NCI-H446 (cell line): ENCODE measurements at regions not wholly inside any gene's neighbourhood (a gene's known extent, or its start where the extent isn't known, plus 50 kb on each side); places are given as distances from the start of the nearest gene placed in this dataset.
"Not testable (repeated sequence)": the region's sequence is repeated elsewhere in the genome, so short reads cannot be mapped to it uniquely, and the experiment has no call there.

Experiments used
- DNase-seq, 2 experiments: peaks; one replicate each; lab custom pipeline; 2025; lab: John Stamatoyannopoulos, UW

- DNase-seq: no peak
These were observed 348.3 kb upstream of the SFSWAP start for GRCh38 chr12:131362291-131363211.

DNA sequence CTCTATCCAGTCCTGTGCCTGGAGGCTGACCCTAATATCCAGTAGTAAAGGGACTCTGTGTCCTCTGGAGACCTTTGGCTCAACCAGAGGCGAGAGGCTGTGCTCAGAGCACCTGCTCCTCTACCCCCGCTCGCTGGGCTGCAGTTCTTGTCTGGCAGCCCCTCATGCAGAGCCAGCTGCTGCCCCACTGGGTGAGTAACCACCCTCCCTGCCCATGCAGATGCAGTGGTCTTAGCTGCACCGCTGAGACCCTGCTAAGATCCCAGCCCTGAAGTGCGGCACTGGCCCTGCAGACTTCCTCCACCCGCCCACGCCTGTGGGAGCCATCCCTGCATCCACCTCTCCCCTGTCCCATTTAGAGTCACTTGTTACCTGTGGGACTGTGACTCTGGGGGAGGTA, 347.5 kb upstream of the SFSWAP start:
- no peak for DNase-seq

GRCh38 chr12:131363841-131364495, 346.9 kb upstream of the SFSWAP start:
- DNase-seq: no peak

- DNase-seq: no peak
These were observed 345.7 kb upstream of the SFSWAP start for GRCh38 chr12:131364903-131365820.

DNA sequence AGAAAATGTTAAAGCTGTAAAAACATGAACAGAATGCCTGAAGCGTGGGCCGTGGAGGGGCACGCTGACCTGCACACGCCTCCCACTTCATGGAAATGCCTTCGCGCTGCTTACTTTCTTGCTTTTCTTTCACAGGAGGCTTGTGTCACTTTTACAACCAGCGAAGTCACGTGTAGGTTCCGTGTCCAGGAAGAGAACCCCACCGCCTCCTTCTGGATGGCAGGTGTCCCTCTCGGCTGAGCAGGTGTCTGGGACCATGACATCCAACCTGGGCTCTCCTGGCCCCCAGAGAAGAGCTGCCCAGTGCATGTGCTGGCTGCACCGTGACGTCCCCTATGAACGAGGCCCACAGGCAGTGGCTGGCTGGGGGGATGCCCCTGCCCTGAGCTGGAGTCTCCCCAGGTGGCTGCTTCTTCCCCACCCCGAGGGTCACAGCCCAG, 345.0 kb upstream of the SFSWAP start:
- DNase-seq: no peak

- DNase-seq: no peak
These were observed 344.5 kb upstream of the SFSWAP start for GRCh38 chr12:131366261-131366871.

GRCh38 chr12:131367067-131367982, 343.6 kb upstream of the SFSWAP start:
- not testable (repeated sequence) for DNase-seq

- DNase-seq: no peak
These were observed 342.8 kb upstream of the SFSWAP start for GRCh38 chr12:131367983-131368667.

DNA sequence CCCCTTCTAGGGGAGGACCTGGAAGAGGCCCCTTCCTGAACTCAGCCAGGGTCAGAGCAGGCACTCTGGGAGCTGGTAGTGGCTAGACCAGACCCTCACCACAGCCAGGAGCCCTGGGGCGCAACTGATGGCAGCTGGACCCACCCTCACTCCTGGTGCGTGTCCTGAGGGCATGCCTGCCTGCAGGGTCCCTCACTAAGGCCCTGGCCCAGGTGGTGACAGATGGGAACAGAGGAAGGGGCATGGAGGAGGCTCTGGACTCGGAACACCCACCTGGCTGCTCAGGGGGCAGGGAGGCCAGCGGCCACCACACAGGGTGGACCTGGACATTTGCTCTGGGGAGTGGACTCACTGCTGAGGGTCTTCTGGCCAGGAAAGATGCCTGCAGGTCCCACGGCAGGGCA, 342.2 kb upstream of the SFSWAP start:
- no peak for DNase-seq

DNA sequence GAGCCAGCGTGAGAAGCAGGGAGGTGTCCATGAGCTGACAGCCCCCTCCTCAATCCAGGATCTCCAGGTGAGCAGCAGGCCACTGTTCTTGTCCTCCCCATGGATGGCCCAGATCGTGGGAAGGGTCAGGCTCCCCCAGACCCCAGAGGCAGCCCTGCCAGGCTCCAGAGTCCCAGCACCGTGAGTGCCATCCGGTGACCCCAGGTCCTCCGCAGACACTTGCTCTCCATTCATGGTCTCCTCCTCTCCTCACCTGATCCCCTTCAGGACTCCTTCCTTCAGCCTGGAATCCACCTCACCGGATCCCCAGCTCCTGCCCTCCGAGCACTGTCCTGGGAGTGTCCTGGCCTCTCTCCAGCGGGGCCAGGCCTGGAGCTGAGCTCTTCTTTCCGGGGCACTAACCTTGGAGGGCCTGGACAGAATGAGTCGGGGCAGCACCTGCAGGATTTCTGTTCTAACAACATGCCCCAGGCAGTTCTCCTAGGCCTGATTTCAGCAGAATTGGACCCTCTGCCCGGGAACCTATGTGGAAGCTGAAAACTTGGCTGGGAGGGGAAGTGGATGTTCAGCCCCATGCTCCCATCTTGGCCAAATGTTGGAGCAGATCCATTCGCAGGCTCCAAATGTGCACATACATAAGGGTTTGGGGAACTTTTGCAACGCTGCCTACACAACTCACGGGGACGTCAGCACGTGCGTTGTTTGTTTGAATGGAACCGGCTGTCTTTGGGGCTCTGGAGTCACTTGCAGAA, 341.6 kb upstream of the SFSWAP start:
- DNase-seq: no peak

- DNase-seq: no peak
These were observed 340.6 kb upstream of the SFSWAP start for GRCh38 chr12:131370321-131370720.

DNA sequence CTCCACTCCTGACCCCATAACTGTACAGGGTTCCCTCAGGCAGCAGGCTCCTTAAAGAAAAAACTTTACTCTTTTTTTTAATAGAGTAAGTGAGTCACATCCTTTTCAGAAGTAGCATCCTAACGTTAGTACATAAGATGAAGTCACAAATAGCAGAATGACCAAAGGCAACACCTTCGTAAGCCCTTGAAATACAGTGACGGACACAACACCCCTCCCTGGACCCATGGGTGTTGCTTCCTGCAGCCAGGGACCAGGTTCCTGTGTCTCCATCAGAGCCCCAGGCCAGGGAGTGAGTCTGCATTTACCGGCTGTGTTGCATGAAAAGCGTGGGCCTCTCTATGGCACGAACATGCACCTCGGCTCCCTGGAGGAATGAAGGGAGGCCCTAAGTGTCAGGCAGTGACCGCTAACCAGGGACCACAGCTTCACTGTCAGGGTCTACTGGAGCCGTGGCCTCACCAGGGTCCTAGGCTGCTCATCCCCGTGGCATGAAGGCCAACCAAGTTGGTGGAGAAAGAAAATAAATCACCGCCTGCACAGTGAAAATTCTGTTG, 340.0 kb upstream of the SFSWAP start:
- DNase-seq: no peak

- DNase-seq: no peak
These were observed 339.3 kb upstream of the SFSWAP start for GRCh38 chr12:131371401-131372170.

DNA sequence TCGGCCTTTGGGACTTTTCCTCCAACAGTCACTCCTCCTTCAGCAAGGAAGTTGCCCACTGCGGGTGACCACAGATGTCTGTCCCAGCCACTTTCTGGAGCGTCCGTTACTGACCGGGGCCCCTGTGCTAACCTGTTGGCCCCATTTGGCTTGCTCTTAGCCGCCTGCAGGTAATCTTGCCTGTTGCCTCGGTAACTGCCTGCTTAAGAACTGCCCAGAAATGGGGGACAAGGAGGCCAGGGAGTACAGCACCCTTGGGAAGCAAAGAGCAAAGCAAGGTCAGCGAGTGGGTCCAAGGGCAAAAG, 338.8 kb upstream of the SFSWAP start:
- DNase-seq: no peak

GRCh38 chr12:131372706-131373195, 338.1 kb upstream of the SFSWAP start:
- DNase-seq: no peak

DNA sequence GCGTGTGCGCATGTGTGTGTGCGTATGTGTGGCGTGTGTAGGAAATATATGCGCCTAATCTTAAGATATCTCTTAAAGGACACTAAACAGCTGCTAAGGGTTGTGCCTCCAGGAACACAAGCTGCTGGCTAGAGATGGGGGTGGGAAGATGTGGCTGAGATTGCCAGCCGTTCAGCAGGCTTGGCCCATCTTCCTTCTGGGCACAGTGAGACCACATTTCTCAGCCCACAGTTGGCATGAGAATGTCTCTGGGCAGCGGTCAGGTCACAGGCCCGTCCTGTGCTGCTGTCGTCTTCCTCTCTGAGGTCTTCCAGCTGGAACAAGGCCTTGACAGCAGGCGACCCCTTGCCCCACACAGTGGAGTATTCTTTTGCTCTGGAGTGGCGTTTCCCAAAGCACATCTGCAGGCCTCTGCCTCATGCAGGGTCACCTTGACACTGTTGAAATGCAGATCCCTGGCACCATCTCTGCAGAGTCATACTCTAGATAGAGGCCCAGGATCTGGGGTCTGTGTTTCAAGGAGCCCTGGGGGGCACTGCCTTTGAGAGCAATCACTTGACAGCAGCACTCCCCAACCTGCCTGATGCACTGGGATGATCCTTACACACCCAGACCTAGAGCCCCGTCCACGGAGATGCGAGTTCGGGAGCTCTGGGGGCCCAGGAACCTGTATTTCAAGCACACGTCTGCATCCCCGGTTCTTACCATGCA, 335.5 kb upstream of the SFSWAP start:
- no peak for DNase-seq

- no peak for DNase-seq
These were observed 334.9 kb upstream of the SFSWAP start for GRCh38 chr12:131375972-131376345.
